ENCODE measurements at regions not wholly inside any gene's neighbourhood (a gene's known extent, or its start where the extent isn't known, plus 50 kb on each side); places are given as distances from the start of the nearest gene placed in this dataset.

DNA sequence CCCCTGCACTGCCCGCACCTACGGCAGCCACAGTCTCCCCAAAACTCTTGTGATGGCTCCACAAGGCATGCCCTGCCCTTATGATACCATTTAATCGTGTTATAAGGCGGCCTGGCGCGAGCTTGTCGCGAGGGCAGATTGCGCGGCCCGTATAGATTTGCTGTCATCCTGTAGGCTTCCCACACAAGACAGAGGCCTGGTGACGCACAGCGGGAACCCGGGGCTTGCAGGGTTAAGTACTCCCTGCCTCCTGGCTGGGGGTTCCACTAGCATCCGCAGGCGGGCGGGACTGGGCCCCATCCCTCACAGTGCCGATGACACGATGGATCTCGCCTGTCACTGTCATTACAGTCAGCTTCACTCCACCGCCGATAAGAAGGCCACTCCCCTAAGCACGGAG is 364.9 kb upstream of the IRX2 start:
- DNase-seq (ENCODE audit: low spot score in 2 of 2): no peak
- Histone ChIP-seq H3K27me3 (peaks cover 0 to 1% of the 10 kb centered on the region in 2 donors), H3K36me3 (no peaks in the 10 kb centered on the region), H3K27ac (no peak overlapping the region), H3K9me3 (no peaks in the 10 kb centered on the region), H3K4me3 (no peak overlapping the region), H3K4me1 (no peaks in the 10 kb centered on the region)
- intact Hi-C loops (cut with DNase I; ENCODE audit: low total_unique reads): no loop called here
- TF ChIP-seq POLR2AphosphoS5 (IDR thresholded peaks at IDR 0.05) (no peak), POLR2A (IDR thresholded peaks at IDR 0.05) (no peak)
- TF ChIP-seq, protein P1, sequence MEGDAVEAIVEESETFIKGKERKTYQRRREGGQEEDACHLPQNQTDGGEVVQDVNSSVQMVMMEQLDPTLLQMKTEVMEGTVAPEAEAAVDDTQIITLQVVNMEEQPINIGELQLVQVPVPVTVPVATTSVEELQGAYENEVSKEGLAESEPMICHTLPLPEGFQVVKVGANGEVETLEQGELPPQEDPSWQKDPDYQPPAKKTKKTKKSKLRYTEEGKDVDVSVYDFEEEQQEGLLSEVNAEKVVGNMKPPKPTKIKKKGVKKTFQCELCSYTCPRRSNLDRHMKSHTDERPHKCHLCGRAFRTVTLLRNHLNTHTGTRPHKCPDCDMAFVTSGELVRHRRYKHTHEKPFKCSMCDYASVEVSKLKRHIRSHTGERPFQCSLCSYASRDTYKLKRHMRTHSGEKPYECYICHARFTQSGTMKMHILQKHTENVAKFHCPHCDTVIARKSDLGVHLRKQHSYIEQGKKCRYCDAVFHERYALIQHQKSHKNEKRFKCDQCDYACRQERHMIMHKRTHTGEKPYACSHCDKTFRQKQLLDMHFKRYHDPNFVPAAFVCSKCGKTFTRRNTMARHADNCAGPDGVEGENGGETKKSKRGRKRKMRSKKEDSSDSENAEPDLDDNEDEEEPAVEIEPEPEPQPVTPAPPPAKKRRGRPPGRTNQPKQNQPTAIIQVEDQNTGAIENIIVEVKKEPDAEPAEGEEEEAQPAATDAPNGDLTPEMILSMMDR (IDR thresholded peaks at IDR 0.05): no peak

DNA sequence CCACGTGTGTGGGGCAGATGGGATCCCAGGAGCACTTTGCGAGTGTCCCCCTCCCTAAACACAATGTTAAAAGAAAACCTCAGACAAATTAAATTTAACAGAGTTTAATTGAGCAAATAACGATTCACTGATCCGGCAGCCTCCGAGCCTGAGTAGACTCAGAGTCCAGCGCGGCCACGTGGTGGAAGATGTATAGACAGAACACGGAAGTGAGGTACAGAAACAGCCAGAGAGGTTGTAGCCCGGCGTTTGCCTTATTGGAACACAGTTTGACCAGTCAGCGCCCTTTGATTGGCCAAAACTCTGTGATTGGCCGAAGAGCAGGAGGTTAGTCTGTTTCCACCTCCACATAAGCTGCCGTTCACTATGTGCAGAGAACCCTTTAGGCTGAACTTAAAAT is 363.0 kb upstream of the IRX2 start:
- Histone ChIP-seq H3K4me3 (no peak overlapping the region), H3K36me3 (no peaks in the 10 kb centered on the region), H3K27me3 (no peaks in the 10 kb centered on the region), H3K27ac (no peak overlapping the region), H3K9me3 (no peaks in the 10 kb centered on the region), H3K4me1 (no peaks in the 10 kb centered on the region)
- intact Hi-C loops (cut with DNase I; ENCODE audit: low total_unique reads): no loop called here
- TF ChIP-seq, protein P1 (IDR thresholded peaks at IDR 0.05): no peak
- no peak for TF ChIP-seq POLR2A (IDR thresholded peaks at IDR 0.05)
- no peak for TF ChIP-seq POLR2AphosphoS5 (IDR thresholded peaks at IDR 0.05)
- no peak for DNase-seq (ENCODE audit: low spot score in 2 of 2)

DNA sequence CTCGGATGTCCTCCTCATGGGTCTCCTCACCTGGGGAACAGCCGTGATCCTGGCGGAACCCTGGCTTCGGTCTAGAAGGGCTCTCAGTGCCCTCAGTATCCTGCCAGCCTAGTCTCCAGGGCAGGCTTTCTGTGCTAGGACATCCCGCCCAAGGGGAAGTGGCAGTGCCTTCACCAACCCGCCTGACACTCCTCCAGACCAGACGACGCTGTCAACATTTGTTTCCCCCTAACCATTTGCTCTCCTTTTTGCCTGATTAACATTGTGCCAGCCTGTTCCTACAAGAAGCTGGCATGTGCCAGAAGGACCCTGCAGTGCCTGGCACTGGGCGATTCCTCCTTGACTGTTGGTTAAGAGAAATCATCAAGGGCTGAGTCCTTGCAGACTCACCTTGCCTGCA is 358.9 kb upstream of the IRX2 start:
- intact Hi-C loops (cut with DNase I; ENCODE audit: low total_unique reads): no loop called here
- Histone ChIP-seq H3K27me3 (peaks cover 0 to 5% of the 10 kb centered on the region in 2 donors), H3K36me3 (no peaks in the 10 kb centered on the region), H3K27ac (no peak overlapping the region), H3K9me3 (no peaks in the 10 kb centered on the region), H3K4me3 (no peak overlapping the region), H3K4me1 (no peaks in the 10 kb centered on the region)
- TF ChIP-seq POLR2AphosphoS5 (IDR thresholded peaks at IDR 0.05) (no peak), POLR2A (IDR thresholded peaks at IDR 0.05) (no peak)
- TF ChIP-seq, protein P1 (IDR thresholded peaks at IDR 0.05): no peak
- no peak for DNase-seq (ENCODE audit: low spot score in 2 of 2)

DNA sequence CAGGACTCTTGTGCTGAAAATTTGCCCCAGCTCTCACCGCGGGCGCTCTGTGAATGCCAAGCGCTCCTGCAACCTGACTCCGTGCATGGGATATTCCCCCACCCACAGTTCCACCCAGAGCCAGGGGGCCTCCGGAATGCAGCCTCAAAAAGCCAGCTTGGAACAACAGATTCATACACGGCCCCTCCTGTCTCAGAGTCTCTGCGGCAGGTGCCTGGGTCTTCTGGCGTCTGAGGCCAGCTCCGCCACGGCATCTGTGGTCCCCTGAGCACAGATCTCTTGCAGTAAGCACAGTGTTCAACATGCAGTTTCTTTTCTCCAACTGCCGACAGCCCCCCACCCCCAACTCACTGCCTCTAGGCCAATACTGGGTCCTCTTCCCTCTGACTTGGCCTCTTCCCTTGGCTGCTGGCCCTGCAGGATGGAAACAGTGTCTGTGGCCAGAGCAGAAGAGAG is 355.7 kb upstream of the IRX2 start:
- H3K4me3 ChIP-seq: no peak overlapping the region
- intact Hi-C loops (cut with DNase I; ENCODE audit: low total_unique reads): no loop called here

DNA sequence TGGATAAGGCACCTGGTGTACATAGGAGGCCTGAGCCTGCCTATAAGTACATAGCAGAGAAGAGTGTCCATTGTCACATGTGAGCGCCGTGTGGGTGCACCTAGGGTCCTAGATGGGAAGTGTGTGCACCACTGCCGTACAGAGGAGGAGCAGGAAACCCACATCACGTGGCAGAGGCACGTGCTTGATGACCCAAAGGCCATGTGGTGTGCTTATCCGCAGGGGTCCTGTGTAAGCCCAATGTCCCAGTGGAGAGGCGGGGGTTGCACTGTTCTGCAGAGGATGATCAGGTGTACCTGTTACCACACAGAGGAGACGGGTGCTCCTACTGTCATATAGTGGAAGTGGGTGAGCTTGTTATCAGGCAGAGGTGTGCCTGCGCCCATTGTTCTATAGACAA is 354.1 kb upstream of the IRX2 start:
- no peak overlapping the region for H3K27ac ChIP-seq
- H3K4me1 ChIP-seq: no peaks in the 10 kb centered on the region
- H3K27me3 ChIP-seq: peaks cover 0 to 12% of the 10 kb centered on the region in 2 donors
- intact Hi-C loops (cut with DNase I; ENCODE audit: low total_unique reads): no loop called here
- DNase-seq (ENCODE audit: low spot score in 2 of 2): no peak
- no peaks in the 10 kb centered on the region for H3K9me3 ChIP-seq
- no peak for TF ChIP-seq POLR2A (IDR thresholded peaks at IDR 0.05)
- TF ChIP-seq POLR2AphosphoS5 (IDR thresholded peaks at IDR 0.05): no peak
- TF ChIP-seq, protein P1 (IDR thresholded peaks at IDR 0.05): no peak
- H3K4me3 ChIP-seq: no peak overlapping the region
- H3K36me3 ChIP-seq: no peaks in the 10 kb centered on the region

More for the DNA sequence above, 355.7 kb upstream of the IRX2 start:
- Histone ChIP-seq H3K4me1 (no peaks in the 10 kb centered on the region), H3K9me3 (no peaks in the 10 kb centered on the region), H3K27ac (no peak overlapping the region), H3K27me3 (peaks cover 0 to 5% of the 10 kb centered on the region in 2 donors), H3K36me3 (no peaks in the 10 kb centered on the region)
- no peak for DNase-seq (ENCODE audit: low spot score in 2 of 2)
- TF ChIP-seq POLR2AphosphoS5 (IDR thresholded peaks at IDR 0.05) (no peak), POLR2A (IDR thresholded peaks at IDR 0.05) (no peak)
- TF ChIP-seq, protein P1 (IDR thresholded peaks at IDR 0.05): no peak

Measured in breast epithelium (tissue), 4 donors.